Activated CD8-positive, alpha-beta memory T cell treated with anti-CD3 and anti-CD28 coated beads for 4 hours (primary cell): ENCODE measurements at regions not wholly inside any gene's neighbourhood (a gene's known extent, or its start where the extent isn't known, plus 50 kb on each side); places are given as distances from the start of the nearest gene placed in this dataset.
"Not testable (repeated sequence)": the region's sequence is repeated elsewhere in the genome, so short reads cannot be mapped to it uniquely, and the experiment has no call there.

Source experiments
- DNase-seq, 2 donors: peaks; one replicate each; pipeline ENCODE4 v3.0.0-alpha.2; 2020; ENCODE audit warnings: low read depth in 2 of 2

DNA sequence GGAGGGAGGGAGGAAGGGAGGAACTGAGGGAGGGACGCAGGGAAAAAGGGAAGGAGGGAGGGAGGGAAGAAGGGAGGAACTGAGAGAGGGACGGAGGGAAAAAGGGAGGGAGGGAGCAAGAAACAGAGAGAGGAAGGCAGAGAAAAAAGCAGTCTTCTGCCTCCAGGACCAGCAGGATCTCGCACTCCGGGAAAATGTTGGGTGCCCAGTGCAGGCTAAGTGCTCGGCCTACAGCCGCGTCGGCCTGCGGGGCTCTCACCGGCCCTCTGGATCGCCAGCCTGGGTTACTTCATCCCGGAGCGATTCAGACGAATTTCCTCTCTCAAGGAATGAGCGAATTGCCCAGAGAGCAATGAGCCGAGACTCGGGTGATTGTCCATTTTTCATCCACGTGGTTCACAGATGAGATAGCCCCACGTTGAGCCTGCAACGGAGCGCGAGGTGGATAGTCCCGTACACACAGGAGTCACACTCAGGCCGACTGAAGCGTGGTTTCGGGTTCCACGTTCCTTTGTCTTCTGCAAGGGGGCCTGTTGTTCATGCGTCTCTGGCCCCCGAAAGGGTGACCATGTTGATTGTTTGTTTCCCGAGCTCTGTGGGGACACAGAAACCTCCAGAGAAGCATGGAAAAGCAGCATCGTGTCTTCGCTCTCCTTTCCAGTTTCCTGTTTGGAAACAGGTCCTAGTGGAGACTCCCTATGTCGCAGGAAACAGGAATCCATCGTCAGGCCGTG lies 1937.1 kb upstream of the DEFB115 start:
- DNase-seq: not testable (repeated sequence)

DNA sequence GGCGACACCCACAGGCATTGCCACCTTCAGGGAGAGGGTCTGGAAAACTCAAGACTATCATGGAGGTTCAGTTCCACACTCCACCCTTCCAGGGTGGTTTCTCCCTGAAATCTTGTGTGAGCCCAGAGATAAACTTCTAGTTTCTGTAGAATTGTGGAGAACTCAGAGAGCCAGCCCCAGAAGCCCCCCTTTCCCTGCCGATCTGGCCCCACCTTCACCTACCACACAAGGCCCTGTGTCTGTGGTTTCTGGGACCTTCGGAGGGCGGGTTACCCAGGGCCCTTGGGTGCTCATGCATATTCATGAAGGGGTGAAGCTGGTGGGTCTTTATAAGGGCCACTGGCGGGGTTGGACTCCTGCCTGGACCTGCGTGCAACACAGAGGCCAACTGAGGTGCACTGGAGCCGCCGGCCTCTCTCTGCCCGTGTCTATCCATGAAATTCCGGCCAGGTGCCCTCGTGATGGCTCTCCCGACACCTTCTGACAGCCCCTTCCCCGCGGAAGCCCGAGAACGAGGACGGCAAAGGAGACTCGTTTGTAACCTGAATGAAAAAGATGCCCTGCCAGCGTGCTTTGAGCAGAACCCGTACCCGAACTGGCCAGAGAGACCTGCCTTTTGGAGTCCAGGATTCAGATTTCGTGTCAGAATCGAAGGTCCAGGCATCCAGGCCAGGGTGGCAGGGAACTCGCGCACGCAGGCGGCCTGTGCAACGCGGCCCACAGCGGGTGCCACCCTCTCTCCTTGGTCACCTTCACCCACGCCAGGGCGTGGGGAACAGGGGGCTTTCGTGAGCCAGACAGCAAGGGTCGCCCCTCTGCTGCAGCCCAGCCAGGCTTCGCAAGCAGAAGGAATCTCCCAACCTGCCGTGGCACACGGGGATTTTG lies 1933.6 kb upstream of the DEFB115 start:
- not testable (repeated sequence) for DNase-seq

DNA sequence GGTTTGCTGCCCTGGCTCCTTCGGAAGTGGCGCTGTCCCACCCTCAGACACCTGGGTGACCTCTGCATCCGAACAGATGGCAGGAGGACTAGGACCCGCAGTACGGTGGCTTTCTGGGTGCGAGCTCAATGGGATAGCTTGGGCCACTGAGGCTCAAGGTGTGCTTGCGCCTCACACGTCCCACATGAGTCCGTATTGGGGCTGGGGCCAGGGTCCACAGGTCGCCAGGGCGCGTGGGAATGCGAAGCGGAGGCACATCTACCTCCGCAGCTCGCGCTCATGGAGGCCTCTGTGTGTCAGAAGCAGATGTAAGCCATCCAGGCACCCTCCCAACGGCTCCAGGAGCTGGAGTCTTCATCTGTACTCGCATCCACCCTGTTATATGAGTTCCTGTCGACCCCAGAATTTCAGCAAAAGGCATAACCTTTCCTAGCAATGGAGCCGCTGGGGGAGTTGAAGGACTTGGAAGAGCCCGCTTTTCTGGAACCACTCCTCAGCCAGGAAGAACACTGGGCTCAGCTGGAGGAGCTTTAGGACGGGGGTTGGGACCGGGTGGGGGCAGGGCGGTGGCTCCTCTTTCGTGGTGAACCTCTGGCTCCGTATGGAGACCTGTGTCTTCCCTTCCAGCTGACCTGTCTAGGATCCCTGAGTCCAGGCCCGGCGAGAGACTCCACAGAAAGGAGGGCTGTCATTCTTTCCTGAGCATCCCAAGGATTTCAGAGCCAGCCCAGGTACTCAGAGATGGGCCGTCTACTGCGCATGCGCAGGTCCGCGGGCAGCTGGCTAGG lies 1932.8 kb upstream of the DEFB115 start:
- not testable (repeated sequence) for DNase-seq

DNA sequence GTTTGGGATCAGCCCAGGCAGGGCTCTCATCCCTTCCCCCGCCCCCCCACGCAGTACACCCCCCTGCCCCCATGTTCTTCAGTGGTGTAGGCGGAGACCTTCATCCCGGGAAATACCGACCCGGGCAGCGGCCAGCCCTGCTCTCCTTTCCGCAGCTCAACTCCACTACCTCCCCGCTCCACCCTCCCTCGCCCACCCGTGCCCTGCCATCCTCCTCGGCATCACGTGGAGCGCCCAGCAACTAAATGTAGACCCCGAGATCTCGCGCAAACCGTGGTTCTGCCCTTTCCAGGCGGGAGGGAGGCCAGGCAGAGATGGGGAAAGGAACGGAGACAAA lies 1932.2 kb upstream of the DEFB115 start:
- no peak for DNase-seq

DNA sequence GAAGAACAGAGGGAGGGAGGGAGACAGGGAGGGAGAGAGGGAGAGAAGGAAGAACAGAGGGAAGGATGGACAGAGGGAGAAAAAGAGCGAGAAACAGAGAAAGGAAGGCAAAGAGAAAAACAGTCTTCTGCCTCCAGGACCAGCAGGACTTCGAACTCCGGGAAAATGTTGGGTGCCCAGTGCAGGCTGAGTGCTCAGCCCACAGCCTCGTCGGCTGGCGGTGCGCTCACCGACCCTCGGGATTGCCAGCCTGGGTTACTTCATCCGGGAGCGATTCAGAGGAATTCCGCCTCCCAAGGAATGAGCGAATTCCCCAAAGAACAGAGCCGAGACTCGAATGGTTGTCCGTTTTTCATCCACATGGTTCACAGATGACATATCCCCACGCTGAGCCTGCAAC lies 1931.7 kb upstream of the DEFB115 start:
- DNase-seq: not testable (repeated sequence)

DNA sequence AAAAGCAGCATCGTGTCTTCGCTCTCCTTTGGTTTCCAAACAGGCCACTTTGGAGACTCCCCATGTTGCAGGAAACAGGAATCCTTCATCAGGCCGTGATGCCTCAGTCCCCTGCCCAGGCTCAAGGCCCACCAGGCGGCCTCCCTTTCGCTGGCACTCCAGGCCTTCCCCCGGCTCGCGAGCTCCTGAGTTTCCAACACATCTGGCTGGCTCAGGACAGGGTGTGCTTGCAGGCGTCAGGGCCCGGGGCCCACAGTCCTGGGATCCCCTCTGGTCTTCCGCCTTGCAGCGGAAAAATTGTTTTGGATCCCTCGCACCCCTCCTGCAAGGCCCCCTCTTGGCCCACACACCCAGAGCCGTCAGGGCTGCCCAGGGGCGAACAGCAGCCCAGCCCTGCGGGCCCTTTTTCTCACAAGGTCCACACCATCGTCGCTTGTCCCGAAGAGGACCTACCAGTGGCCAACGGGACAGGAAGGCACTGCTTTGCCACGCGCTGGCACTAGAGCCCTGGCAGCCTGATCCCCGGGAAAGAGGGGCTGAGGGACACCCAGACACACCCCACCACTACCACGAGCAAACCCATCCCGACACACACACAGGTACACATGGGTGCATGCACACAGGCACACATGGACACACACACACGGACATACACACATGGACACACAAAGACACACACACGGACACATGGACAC lies 1930.9 kb upstream of the DEFB115 start:
- no peak for DNase-seq

DNA sequence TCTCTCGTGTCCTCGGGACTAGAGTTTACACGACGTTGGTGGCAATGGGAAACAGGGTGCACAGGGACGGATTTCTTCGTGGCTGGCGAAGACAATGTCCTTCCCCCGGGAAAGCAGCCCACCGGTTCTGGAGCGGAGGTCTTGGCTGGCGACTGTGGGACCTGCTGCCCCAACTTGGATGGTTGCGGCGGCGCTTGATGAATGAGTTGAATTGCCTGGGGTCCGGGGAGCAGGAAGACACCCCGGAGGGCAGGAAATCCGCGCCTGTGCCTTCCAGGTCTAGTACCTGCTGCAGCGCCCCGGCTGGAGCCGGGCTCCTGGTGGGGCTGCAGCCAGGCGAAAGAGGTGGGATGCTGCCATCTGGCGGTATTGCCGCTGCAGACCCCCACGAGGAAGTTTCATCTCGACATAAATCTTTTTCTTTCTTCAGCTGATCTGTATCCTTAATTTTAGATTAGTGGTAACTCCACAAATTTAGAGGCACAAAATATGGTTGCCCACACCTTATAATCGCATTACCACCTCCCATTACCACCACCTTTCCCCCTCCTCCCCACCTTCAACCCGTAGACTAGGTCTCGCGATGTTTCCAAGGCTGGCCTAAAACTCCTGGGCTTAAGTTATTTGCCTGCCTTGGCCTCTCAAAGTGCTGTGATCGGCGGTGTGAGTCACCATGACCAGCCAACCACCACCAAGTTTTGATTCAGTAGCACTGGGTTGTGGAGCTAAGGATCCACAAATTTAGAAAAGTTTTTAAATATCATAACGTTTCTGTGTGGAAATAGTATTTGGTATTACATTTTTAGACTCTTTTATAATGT lies 1929.7 kb upstream of the DEFB115 start:
- not testable (repeated sequence) for DNase-seq

DNA sequence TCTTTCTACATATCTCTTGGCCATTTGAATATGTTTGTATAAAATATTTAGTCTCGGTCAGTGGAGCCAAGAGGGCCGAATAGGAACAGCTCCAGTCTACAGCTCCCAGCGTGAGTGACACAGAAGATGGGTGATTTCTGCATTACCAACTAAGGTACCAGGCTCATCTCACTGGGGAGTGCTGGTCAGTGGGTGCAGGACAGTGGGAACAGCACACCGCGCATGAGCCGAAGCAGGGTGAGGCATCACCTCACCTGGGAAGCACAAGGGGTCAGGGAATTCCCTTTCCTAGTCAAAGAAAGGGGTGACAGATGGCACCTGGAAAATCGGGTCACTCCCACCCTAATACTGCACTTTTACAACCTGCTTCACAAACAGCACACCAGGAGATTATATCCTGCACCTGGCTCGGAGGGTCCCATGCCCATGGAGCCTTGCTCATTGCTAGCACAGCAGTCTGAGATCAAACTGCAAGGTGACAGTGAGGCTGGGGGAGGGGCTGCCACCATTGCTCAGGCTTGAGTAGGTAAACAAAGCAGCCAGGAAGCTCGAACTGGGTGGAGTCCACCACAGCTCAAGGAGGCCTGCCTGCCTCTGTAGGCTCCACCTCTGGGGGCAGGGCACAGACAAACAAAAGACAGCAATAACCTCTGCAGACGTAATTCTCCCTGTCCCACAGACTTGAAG lies 1926.9 kb upstream of the DEFB115 start:
- DNase-seq: not testable (repeated sequence)

DNA sequence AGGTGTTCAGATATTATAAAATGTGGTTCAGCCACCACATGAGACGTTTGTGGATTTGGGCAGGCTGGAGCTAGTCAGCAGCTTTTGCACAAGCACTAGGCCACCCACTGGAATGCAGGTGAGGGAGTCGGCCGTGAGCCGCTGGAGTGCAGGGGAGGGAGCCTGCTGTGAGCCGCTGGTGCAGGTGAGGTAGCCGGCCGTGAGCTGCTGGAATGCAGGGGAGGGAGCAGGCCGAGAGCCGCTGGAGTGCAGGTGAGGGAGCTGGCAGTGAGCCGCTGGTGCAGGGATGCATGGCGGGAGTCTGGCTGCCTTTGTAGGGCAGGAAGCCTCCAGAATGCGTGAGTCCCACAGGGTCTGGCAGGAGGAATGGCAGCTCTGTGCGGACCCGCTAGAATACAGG lies 1907.6 kb upstream of the DEFB115 start:
- no peak for DNase-seq

DNA sequence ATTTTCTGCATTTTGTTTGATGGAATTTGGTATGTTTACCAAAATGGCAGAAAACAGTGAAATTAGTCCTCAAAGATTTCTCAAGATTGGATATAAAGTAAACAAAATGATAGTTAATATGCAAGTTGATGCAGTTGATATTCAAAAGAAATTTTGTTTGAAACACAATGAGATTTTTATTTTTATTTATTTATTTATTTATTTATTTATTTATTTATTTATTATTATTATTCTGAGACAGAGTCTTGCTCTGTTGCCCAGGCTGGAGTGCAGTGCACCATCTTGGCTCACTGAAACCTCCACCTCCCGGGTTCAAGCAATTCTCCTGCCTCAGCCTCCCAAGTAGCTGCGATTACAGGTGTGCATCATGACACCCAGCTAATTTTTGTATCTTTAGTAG lies 1881.5 kb upstream of the DEFB115 start:
- DNase-seq: not testable (repeated sequence)

DNA sequence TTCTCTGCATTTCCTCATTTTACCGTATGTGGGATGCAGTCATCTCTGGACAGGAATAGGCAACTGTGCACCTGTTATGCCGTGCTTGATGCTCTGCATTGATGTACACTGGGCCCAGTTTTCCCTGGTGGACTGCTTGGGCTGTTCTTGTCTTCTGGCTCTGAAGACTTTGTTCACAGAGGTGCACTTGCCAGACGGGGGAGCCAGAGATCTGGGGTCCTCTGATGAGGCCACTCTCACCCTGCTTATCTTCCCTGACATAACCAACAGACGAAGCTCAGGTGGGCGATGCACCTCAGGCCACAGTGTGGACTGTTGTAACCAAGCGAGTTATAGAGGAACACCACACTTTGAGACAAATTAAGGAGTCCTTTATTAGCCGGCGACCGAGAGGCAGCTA lies 1864.6 kb upstream of the DEFB115 start:
- DNase-seq: not testable (repeated sequence)

DNA sequence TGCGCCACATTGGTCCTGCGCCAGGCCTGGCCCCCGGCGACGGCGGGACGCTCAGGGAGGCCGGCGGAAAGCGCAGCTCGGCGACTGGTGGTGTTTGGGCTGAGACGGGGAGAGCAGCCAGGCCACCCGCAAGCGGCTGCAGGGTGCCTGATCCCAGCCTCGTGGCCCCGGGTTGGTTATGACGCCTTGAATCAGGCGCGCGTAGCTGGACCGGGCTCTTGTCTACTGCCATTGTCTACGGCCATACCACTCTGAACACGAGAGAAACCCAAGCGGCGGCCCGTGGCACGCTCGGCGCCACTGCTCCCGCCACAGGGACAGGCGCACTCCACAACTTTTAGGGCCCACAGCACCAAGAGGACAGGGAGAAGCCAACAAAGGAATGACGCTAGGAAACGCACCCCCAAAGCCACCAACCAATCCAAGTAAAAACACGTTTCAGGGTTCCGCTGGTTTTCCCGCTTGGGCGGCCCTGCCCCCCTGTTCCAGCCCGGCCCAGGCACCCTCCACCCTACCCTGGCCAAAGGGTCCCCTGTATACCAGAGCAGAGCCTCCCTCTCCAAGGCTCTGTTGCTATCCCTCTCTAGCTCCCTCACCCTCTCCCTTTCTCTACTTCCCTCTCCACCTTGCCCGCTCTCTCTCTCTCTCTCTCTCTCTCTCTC lies 1849.3 kb upstream of the DEFB115 start:
- no peak for DNase-seq

DNA sequence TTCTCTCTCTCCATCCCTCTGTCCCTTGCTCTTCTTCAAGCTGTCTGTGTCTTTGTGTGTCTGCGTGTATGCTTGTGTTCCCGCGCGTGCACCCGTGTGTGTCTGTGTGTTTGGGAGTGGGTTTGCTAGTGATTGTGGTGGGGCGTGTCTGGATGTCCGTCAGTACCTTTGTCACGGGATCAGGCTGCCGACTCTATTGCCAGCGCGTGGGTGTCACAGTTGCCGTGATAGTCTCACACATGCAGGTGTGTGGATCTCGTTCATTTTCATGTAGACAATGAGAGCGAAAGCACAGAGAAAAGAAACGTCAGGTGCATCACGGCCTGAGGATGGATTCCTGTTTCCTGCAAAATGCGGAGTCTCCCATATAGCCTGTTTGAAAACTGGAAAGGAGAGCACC lies 1848.8 kb upstream of the DEFB115 start:
- DNase-seq: not testable (repeated sequence)

DNA sequence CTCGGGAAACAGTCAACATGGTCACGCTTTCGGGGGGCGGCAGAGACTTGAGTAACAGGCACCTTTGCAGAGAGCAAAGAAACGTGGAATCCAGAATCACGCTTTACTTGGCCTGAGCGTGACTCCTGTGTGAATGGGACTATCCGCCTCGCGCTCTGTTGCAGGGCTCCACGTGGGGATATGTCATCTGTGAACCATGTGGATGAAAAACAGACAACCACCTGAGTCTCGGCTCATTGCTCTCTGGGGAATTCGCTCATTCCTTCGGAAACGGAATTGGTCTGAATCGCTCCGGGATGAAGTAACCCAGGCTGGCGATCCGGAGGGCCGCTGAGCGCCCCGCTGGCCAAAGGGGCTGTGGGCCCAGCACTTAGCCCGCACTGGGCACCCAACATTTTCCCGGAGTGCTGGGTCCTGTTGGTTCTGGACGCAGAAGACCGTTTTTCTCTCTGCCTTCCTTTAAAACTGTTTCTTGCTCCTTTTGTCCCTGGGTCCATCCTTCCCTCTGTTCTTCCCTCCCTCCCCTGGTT lies 1848.2 kb upstream of the DEFB115 start:
- not testable (repeated sequence) for DNase-seq

DNA sequence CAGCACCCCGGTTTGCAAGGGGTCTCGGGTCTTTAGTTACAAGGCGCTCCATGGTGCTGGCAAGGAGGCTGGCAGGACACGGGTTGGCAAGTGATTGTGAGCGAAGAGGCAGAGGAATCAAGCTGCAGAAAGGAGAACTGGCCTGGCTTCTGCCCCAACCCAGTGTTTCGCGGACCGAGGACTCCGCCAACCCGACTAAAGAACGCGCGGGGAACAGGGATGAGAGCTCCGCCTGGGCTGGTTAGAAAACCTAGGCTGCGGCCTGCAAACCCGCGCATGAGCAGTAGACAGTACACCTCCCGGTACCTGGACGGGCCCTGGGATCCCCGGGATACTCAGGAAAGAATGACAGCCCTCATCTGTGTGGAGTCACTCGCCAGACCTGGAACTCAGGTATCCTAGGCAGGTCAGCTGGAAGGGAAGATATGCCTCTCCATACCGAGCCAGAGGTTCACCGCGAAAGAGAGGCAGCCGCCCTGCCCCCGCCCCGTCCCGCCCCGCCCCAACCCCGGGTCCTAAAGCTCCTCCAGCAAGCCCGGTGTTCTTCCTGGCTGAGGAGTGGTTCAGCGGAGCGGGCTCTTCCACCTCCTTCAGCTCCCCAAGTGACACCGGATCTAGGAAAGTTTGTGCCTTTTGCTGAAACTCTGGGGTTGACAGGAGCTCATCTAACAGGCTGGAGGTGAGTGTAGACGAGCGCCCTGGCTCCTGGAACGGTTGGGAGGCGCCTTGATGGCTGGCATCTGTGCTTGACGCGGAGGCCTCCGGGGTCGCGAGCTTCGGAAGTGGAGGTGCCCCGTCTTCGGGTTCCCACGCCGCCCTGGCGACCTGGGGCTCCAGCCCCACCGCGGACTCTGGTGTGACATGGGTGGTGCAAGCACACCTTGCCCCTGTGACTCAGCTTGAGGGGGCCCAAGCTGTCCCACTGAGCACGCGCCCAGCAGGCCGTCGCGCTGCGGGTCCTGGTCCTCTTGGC lies 1847.3 kb upstream of the DEFB115 start:
- DNase-seq: no peak

DNA sequence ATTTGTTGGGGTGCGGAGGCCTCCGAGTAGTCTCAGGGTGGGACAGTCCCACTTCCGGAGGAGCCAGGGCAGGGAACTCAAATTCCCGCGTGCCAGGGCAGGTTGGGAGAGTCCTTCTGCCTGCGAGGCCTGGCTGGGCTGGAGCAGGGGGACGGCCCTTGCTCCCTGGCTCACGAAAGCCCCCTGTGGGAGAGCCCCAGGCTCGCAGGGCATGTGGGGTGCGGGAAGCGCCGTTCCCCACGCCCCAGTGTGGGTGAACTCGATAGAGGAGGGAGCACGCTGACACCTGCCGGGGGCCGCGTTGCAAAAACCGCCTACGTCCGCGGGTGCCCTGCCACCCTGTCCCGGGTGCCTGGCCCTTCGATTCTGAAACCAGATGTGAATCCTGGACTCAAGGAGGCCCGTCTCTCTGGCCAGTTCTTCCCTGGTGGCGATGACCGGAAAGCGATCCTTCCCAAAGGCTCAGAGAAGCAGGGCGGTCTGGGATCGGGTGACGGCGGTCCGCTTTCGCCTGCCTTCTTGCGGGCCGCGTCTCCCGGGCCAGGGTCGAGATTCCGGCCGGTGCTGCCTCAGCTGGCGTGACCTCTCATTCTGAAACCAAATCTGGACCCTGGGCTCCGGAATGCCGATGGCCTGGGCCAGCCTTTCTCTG lies 1846.5 kb upstream of the DEFB115 start:
- DNase-seq: no peak

DNA sequence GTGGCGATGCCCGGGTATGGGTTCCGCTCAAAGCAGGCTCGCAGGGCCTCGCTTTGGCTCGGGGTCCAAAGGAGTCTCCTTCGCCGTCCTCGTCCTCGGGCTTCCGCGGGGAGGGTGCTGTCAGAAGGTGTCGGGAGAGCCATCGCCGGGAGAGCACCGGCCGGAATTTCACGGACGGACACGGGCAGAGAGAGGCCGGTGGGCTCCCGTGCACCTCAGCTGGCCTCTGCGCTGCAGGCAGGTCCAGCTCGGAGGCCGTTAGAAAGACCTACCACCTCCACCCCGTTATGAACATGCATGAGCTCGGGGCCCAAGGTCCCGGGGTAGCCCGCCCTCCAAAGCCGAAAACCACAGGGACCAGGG lies 1846.0 kb upstream of the DEFB115 start:
- DNase-seq: not testable (repeated sequence)

DNA sequence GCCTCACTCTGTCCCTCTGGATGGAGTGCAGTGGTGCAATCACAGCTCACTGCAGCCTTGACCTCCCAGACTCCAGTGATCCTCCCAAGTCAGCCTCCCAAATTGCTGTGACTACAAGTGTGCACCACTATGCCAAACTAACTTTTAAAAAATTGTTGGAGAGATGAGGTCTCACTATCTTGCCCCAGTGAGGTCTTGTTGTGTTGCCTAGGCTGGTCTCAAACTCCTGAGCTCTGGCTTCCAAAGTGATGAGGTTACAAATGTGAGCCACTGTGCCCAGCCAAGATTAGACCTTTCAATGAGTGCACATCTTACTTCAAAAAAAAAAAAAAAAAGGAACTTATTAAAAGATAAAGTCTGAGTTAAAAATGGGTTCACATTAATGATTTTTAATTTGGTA lies 1838.1 kb upstream of the DEFB115 start:
- no peak for DNase-seq
